ENCODE measurements at regions not wholly inside any gene's neighbourhood (a gene's known extent, or its start where the extent isn't known, plus 50 kb on each side); places are given as distances from the start of the nearest gene placed in this dataset.
"Not testable (repeated sequence)": the region's sequence is repeated elsewhere in the genome, so short reads cannot be mapped to it uniquely, and the experiment has no call there.

DNA sequence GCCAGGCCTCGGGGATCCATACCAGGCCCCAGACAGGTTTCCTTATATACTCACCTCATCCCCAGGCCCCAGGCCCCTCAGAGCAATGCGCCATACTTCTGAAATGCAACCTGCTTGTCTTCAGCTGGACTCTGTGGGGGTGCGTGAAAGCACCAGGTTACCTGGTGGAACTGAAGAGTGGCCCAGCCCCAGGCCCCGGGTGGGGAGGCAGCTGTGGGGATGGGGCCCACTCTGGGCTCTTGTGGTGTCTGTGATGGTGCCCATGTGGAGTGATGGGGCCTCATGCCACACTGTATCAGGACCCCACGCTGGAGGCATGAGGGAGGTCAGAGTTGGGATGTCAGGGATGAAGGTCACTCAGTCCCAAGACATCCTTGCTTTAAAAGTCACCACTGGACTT is 999.0 kb downstream of the BRD1 start:
- no peak for DNase-seq

DNA sequence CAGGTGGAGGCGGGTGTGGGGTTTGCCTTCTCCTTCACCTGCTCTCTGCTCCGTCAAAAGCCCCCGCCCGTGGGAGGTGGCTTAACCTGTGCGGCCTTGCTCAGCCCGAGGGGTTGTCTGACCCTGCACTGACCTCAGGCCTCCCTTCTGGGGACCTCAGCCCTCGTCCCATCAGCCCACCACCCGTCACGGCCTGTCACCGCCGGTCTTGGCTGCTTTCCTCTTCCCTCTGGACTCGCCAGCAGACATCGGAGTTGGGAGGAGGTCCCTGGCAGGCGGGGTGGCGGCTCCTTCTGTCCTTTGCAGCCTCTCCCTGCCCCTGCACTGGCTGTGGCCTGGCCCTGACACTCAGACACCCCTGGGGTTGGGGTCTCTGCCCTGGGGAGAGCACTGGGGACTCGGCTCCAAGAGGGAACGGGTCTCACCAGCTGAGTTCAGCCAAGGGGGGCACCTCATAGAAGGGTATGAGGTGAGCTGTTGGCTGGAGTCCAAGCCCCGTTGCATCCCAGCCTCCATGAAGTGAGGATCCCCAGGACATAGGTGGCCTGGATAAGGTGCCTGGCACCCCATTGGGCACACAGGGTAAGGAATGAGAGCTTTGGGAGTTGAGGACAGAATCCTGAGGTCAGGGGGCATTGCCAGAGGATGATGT is 999.6 kb downstream of the BRD1 start:
- no peak for DNase-seq

DNA sequence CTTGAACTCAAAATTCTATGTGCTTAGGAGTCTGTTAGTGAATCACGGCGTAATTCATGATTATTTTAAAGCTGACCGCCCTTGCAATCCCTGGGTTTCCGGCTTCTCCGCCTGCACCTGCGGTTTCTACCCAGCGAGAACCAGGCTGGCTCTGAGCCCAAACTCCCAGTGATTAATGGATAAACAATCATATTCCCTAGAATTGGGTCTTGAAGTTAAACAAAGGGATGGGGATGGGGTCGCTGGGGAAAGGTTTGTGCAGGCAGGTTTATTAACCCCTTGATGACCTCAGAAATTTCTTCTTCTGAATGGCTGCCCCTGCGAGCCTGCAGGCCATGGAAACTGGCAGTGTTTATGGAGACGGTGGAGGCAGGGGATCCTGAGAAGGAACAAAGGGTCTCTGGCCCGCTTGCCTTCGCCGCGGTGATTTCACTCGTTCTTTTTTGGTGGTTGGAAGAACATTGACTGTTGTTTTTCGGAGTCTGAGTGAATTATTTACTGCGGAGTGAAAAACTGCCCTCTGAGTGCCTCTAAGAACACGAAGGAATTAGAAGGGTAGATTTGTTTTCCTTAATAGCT is 1000.3 kb downstream of the BRD1 start:
- DNase-seq, result no peak

DNA sequence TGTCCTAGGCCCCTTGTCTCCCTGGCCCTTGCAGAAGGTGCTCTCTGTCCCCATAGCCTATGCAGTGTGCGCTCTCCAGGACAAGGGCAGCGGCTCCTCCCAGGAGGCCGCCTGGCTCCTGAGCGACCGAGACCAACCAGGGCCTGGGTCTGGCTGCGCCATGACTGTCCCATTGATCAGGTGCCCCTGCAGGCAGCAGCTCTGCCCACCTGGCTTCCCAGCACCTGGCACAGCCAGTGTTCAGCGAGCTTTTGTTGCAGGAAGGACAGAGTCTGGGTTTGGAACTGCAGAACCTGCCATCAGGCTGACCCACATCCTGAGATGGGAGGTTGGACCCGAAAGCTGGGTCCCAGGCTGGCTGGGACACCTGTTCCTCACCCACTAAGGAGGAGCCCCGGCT is 1001.1 kb downstream of the BRD1 start:
- DNase-seq, result no peak

DNA sequence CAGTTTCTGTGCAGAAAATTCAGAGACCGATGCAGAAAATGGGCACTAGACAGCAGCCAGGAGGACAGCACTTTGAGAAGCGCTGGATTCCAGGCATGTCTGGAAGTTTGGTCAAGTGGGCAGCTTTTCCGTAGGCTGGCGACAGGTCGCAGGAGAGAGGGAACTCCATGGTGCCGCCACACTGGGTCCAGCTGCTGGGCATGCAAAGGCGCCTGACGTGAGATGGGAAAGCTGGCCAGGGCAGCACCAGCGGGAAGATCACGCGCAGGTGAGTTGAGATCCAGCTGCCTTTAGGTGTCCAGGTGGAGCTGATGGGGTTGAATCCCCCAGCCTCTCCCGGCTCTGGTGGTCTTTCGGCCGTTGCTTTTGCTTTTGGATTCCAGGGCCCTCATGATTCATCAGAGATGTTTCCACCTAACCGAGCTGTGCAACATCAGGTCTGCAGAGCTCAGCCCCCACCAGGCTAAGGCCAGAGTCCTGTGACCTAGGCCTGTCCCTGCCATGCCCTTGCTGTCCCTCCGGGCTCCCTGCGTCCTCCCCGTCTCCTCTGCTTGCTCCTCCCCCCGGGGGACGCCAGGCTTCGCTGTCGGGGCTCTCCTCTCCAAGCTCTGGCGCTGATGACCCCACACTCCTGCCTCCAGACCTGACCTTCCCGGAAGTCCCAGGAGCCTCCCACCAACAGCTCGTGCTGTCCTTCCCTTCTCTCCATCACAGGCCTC is 1001.7 kb downstream of the BRD1 start:
- no peak for DNase-seq

DNA sequence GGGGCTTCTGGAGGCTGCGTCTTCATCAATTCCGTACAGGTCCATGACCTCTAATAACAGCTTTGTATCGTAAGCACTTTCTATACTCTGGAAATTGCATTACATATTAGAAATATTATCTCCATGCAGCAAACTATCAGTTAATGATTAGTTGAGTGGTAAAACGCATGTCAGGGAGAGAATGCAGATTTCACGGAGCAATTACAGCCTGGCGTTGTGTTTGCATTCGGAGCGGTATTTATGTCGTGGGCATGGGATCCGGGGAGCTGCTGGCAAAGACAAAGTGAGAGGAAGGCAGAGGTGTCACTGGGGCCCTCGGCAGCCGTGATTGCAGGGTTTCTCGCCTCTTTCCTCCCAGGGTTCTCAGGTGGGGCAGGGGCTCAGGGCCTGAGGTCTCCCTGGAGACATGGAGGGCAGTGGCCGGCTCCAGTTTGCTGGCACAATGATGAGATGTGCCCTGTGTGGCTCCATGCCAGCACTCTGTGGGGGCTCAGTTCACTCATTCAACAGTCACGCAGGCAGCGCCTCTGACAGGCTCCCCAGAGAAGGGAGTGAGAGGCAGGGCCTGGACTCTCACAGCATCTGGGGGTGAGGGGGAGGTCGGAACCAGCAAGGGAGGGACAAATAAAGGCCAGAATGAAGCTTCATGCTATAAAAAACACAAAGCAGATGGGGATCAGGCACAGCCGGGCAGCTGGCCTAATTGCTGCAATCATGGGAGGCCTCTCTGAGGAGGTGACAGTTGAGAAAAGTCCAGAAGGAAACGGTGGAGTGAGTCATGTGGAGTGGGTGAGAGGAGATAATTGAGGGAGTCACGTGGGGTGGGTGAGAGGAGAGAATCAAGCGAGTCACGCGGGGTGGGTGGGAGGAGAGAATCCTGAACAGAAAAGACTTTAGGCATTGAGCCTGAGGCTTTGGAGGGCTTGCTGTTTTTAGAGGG is 1002.7 kb downstream of the BRD1 start:
- DNase-seq, result peak in 1 of 2 experiments; percentile 36

DNA sequence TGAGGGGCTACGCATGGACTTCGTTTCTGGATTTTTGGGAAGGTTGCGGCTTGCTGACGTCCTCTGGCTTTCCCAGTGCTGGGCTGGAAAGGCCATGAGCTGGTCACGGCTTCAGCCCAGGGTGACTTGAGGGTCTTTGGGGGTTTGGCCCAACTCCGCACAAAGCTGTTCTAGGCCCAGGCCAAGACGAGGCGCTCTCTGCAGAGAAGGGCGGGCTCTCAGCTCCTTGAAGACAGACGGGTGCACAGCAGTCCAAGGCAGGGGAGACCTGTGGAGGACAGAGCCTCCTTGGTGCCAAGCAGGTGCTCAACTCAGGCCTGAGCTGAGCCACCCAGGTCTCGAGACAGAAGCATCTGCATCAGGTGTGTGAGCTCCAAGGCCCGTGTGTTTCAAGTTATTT is 1003.7 kb downstream of the BRD1 start:
- DNase-seq, result no peak

DNA sequence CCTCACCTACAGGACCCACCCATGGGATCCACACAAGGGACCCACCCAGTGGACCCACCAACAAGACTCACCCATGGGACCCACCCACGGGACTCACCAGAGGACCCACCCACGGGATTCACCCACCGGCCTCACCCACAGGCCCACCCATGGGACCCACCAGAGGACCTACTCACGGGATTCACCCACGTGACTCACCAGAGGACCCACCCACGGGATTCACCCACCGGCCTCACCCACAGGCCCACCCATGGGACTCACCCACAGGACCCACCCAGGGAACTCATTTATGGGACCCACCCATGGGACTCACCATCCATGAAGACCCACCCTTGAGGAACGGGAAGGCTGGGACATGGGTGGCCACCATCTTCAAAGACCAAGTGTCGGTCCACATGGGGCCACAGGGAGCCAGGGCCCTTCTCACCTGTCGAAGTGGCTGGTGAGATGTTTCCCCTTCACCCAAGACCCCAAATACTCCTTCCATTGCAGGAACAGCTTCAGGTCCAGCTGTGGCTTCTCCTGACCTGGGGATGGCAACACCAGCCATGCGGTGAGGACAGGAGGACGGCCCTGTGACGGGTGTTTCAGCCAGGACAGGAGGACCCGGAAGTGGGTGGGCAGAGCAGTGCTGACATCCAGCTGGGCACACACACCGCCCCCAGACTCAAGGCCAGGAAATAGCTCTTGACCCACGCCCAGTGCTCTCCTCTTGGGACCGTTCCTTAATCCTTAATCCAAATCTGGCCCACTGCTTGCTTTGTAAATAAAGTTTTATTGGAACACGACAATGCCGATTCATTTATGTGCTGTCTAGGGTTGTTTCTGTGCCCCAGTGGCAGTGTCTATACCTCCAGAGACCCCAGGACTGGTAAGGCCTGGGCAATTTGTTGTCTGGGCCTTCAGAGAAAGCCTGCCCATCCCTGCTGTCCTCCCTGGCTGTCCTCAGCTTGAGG is 1005.1 kb downstream of the BRD1 start:
- DNase-seq, result no peak

DNA sequence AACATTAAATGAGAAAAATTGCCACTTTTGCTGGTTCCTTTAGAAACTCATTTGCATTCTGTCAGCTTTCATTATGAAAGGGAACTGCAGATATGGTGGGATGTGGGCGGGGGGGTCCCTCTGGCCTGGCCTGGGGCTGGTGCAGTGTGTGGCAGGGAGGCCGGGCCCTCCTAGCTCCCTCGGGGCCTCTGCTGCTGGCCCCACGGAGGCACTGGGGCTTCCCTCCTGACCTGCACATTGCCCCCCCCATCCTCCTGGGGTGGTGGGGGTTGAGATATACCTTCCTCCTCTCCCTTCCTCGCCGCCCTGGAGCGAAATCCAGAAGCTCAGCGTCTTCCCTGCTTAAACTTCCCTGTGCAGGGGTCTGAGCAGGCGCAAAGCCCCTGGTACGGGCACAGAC is 1005.9 kb downstream of the BRD1 start:
- DNase-seq, result no peak

DNA sequence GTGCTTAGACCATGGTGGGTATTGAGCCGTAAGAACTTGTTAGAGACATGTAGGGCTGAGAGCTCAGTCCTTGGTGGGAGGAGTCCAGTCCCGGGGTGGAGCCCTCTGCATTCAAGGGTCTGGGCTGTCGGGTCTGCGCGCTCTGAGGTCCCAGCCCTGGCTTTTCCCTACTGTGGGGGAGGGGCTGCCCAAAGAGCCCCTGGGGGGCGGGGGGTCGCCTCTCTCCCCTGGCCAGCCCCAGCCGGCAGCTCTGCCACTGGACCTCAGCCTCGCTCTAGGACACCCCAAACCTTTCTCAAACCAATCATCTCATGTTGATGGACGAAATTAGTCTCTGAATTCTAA is 1006.4 kb downstream of the BRD1 start:
- no peak for DNase-seq

DNA sequence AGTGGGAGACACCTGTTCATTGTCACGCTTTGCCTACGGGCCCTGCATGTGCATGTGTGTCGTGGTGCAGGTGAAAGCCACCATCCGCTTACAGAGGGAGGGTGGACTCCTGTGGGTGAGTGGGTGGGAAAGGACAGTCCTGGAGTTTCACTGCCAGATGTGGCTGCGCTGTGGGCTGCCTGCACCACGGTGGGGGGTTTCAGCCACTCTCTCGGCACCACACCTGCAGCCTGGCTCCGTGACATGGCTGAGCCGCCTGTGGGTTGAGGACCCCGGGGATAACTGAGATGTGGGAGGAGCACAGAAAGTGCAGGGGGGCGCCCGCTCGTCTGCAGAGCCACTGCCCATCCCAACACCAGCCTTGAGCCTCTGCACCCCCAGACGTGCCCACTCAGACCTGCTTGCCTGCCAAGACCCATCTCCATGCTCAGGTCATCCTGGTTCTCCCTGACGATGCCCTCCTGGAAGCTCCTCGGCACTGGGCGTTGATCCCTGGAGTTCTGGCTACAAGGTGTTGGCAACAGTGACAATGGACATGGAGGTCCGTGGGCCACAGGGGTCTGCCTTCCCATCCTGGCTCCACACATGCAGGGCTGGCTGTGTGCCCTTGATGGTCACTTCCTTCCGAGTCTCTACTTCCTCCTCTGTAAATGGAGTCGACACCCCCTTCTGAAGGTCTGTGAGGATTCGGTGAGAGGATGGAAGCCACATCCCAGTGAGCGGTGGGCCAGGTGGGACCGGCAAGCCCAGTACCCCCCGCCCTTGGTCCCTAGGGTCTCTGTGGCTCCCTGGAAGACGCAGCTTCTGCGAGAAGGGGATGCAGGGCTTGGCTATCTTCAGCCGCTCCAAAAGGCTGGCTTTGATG is 1007.0 kb downstream of the BRD1 start:
- no peak for DNase-seq

DNA sequence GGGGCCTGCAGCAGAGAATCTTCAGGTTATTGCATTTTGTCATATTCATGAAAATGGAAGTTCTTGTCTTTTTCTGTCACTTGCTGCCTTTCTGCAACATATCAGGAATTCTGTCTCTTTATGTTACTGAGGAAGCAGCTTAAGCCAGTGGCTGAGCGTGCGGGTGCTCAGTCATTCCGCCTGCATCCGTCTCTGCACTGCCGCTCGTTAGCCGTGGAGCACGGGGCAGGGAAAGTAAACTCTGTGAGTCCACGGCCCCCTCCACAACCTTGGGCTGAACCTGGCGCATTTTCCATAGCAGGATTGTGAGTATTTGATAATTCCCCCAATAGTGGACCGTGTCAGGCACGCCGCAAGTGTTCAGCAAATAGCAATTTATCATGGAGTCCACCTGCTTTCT is 1007.7 kb downstream of the BRD1 start:
- DNase-seq, result no peak

DNA sequence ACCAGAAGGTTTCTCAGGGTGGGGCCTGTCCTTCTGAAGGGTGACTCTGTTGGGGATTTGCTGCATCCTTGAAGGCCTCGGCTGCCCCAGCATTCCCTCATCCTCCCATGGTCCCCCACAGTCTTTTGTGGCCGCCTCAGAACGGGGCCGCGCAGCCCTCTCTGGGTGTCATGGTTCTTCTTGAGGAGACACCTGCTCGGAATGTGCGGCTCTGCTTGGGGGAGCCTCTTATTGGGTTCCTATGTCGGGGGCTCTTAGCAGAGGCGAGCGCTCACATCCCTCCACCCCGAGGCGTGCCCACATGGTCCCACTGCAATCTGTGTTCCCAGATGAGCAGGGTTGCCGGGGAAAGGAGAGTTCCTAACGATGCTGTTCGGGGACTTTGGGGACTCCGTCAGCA is 1008.4 kb downstream of the BRD1 start:
- no peak for DNase-seq

DNA sequence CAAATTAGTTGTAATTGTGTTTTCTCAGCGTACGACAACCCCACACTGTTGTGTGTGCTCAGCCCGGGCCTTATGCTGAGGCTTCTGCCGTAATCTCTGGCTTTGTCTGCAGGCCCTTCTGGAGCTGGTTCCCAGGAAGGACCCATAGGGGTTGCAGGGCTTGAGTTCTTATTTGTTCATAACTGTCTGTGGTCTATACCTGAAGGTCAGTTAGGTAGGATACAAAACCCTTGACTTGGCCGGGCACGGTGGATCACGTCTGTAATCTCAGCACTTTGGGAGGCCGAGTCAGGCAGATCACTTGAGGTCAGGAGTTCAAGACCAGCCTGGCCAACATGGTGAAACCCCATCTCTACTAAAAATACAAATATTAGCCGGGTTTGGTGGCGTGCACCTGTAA is 1010.2 kb downstream of the BRD1 start:
- not testable (repeated sequence) for DNase-seq

DNA sequence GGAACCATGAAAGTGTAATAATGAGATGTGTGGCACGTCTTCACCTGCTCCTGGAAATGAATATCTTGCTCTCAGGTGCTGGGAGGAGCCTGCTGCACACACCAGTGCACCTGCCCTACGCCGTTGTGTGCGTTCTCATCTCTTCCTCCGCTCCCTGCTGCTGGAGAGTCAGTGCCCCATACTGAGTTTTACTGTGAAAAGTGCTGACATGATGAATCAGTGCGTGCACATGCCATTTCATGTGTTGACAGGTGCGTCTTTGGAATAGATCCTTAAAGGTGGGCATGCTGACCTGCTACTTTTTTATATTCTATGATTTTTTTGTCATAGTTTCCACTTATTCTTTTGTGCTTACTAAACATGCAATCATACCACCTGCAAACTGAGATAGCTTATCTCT is 1015.8 kb downstream of the BRD1 start:
- DNase-seq, result no peak

DNA sequence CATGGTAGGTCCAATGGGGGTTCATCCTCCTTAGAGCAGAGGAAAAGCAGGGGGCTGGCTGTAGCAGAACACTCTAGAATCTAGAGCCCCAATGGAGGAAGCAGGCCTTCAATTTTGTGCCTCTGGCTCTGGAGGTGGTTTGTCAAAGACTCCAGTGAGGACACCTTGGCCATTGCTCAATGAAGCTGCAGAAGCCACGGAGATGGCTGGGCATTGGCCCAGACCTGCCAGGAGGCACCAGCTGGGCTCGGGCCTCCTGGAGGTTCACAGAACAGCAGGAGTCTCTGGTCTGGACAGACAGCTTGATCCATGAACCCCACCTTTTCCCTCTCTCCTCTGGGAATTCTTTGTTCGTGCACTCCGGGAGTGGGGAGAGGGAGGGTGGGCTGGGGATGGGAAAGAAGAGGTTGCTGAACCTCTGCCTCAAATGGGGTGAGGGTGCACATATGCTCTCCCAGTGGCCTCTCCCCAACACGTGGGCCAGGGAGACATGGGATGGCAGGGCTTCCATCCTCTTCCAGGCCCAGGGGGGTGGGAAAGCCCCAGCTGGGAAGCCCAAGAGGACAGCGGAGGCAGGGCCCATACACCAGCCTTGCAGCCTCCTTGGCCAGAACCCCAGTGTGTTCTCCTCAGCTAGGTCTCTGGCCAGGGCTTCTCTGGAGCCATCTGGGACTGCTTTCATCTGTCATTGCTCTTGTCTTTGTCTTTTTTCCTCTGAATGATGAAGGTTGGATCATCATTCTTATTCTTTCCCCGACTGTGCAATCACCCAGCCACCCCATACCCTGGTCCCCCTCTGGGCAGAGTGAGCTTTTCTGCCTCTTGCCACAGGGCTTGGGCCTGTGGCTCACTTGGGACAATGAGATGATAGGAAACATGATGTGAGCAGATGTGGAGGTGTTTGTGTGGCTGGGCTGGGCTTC is 1019.4 kb downstream of the BRD1 start:
- peak; percentile 11 to 62 for DNase-seq

DNA sequence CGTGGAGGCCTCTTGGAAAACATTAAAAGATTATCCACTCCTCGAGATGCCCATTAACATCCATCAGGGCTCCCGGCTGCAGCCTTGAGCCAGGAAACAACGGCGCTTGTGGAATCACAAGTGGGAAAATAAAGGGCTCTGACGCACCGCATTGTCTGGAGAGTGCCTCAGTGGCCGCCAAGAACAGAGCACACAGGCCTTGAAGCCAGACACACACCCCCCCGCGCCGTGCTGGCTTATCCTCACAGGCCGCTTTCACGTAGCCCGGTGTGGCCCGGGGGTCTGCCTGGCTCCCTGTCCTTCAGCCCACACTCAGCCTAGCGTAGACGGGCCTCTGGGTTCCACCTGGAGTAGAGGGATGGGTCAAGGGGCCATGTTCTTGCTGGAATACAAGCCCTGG is 1020.5 kb downstream of the BRD1 start:
- no peak for DNase-seq

DNA sequence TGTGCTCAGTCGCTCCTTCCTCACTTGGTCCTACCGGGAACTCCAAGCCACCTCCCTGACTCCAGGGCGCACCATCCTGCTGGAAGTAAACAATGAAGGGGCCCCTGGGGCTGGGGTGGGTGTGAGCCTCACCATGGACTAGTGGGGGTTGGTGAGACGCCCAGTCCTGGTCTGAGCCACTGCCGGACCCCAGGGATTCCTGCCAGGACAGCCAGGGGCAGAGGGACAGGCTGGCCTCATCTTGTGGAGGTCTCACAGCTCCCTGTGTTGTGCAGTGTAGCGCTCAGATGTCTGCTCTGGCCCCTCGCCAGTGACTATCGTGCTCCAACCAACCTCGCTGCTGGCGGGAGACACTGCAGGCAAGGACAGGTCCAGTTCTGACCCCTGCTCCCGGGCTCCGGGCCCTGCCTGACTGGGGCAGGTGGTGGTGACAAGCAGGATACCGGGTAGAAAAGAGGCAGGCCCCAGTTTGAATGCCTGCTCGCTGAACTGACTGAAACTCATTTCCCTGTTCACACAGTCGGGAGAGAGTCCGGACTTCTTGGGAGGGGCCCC is 1021.4 kb downstream of the BRD1 start:
- no peak for DNase-seq

DNA sequence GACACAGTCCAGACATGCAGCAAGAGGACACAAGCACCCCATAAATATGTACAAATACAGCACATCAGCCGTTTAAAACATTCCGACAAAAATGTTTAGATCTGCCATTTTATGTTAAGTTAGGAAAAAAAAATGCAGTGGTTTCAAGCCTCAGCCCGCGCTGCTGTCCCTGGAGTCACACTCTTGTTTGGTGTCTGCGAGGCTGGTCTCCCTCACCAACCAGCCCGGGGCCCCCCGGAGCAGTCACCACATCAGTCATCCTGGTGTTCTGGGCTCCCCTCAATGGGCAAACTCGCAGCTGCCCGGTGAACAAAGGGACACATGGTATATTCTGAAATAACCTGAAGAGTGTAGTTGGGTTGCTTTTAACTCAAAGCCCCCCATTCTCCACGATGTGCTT is 1022.2 kb downstream of the BRD1 start:
- DNase-seq, result no peak

DNA sequence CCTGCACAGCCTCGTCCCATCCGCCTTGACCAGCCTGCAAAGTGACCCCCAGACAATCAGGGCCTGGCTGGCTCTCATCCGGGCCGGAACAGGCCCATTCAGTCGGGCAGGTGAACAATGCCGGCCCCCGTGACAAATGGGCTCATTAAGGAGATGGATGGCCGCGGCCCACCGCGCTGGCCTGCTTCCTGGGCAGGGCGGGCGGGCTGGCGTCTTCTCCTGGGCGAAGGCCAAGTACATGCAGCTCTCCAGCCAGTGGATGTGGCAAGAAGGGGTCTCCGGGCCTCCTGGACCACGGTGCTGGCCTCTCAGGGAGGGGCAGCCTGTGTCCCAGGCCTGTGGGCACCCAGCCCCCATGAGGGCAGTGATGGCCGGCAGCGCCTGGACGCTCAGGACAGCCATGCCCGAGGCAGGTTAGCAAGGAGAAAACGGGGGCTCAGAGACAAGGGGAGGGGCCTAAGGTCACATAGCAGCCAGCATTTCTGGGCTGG is 1022.8 kb downstream of the BRD1 start:
- DNase-seq, result no peak
